ENCODE measurements at regions not wholly inside any gene's neighbourhood (a gene's known extent, or its start where the extent isn't known, plus 50 kb on each side); places are given as distances from the start of the nearest gene placed in this dataset.

DNA sequence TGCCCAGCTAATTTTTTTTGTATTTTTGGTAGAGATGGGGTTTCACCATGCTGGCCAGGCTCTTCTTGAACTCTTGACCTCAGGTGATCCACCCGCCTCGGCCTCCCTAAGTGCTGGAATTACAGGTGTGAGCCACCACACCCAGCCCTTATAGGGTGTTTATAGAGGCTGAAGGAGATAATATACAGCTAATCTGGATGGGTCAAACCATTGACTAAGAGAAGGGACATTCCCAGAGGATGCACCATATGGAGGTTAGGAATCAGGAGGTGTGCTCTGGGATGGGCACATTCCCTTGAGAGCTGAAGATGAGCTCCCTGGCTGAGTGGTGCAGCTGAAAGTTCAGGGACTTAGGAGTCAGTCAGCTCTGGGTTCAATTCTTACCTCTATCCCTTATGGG, 68.3 kb upstream of the SHISA3 start:
- TF ChIP-seq POLR2AphosphoS5 (IDR thresholded peaks at IDR 0.05) = no peak
- no peak for TF ChIP-seq EP300 (IDR thresholded peaks at IDR 0.05)
- TF ChIP-seq POLR2A (IDR thresholded peaks at IDR 0.05) = no peak
- TF ChIP-seq, protein P1, sequence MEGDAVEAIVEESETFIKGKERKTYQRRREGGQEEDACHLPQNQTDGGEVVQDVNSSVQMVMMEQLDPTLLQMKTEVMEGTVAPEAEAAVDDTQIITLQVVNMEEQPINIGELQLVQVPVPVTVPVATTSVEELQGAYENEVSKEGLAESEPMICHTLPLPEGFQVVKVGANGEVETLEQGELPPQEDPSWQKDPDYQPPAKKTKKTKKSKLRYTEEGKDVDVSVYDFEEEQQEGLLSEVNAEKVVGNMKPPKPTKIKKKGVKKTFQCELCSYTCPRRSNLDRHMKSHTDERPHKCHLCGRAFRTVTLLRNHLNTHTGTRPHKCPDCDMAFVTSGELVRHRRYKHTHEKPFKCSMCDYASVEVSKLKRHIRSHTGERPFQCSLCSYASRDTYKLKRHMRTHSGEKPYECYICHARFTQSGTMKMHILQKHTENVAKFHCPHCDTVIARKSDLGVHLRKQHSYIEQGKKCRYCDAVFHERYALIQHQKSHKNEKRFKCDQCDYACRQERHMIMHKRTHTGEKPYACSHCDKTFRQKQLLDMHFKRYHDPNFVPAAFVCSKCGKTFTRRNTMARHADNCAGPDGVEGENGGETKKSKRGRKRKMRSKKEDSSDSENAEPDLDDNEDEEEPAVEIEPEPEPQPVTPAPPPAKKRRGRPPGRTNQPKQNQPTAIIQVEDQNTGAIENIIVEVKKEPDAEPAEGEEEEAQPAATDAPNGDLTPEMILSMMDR (IDR thresholded peaks at IDR 0.05) = no peak
- no peaks in the 10 kb centered on the region for H3K27me3 ChIP-seq
- H3K36me3 ChIP-seq = no peaks in the 10 kb centered on the region
- no peaks in the 10 kb centered on the region for H3K9me3 ChIP-seq
- DNase-seq (no peak), ATAC-seq (ENCODE audit: low FRiP score in 2 of 2) (peak in 1 of 2 donors; percentile 22)
- H3K4me1 ChIP-seq = no peaks in the 10 kb centered on the region
- no peak overlapping the region for H3K27ac ChIP-seq
- H3K4me3 ChIP-seq = no peak overlapping the region
- 96% methylated on average over 2 of the region's 2 CpGs; no CpG with 5 or more reads in 1 of the 2 donors for WGBS, 2 donors

DNA sequence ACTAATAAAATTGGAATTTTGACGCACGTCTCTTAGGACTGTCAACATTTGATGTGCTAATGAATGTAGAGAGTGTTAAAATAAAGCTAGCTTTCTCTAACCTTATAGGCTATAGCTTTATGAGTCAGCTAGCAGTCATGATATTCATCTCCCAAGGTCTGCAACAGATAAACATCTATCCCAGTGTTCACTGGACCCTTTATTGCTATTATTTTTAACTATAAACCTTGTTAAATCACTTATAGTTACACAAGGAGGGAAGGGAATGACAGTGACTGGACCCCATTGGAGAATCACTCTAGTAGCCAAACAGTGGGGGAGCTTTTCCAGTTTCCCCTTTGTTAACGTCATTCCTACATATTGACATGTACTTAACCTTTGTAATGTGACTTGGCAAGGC, 67.9 kb upstream of the SHISA3 start:
- no peak overlapping the region for H3K27ac ChIP-seq
- whole genome bisulfite sequencing, 2 donors = 39 to 45% methylated on average over 3 of the region's 3 CpGs
- H3K4me3 ChIP-seq = no peak overlapping the region
- H3K9me3 ChIP-seq = no peaks in the 10 kb centered on the region
- H3K4me1 ChIP-seq = no peaks in the 10 kb centered on the region
- no peaks in the 10 kb centered on the region for H3K27me3 ChIP-seq
- H3K36me3 ChIP-seq = no peaks in the 10 kb centered on the region
- DNase-seq (no peak), ATAC-seq (ENCODE audit: low FRiP score in 2 of 2) (no peak)
- TF ChIP-seq POLR2AphosphoS5 (IDR thresholded peaks at IDR 0.05) (no peak), POLR2A (IDR thresholded peaks at IDR 0.05) (no peak), EP300 (IDR thresholded peaks at IDR 0.05) (no peak)
- TF ChIP-seq, protein P1 (IDR thresholded peaks at IDR 0.05) = no peak

DNA sequence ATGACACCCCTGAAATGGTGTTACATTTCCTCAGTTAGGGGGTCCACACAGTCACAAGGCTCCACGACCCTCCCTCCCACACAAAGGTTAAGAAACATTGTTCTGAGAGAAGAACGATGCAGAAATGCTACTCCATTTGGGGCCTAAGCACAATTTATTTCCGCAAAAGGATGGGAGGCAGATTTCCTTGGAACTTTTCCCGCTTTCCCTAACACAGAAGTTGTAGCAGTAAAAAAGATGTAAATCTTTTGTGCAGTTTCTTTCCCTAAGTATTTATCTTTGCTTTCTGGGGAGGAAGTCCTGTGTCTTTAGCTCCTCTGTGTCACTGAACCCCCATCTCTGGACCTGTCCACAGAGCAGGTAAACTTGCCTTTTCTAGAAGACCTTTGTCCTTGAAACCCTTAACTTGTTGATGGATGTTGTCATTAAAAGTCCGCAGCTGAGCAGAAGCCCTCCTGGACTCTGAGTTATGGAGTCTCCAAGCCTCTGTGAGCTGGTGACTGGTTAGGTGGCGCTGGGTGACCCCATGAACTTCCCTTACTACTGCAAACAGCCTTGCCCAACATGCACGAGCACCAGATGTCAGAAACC, 67.2 kb upstream of the SHISA3 start:
- H3K27me3 ChIP-seq = no peaks in the 10 kb centered on the region
- no peaks in the 10 kb centered on the region for H3K9me3 ChIP-seq
- H3K4me1 ChIP-seq = no peaks in the 10 kb centered on the region
- no peaks in the 10 kb centered on the region for H3K36me3 ChIP-seq
- TF ChIP-seq, protein P1 (IDR thresholded peaks at IDR 0.05) = no peak
- TF ChIP-seq POLR2AphosphoS5 (IDR thresholded peaks at IDR 0.05) (no peak), EP300 (IDR thresholded peaks at IDR 0.05) (no peak), POLR2A (IDR thresholded peaks at IDR 0.05) (no peak)
- WGBS, 2 donors = 70% methylated on average over 7 of the region's 7 CpGs
- H3K4me3 ChIP-seq = no peak overlapping the region
- no peak overlapping the region for H3K27ac ChIP-seq
- DNase-seq = no peak
- ATAC-seq (ENCODE audit: low FRiP score in 2 of 2) = no peak

DNA sequence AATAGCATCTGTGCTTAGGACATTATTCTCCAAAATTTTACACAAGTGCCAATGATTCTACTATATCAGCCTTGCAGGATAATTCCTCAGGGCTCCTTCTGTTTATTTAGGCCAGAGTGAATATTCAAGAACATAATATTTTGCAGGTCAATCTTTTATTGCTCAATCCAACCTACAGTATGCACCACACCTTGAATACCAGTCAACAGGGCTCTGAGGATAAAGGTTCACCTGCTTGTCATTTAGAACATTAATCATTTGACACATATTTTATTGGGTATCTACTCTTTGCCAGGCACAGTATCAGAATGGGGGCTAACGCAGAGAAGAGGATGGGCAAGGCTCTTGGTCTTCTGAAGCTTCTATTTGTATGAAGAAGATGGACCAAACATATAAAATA, 66.2 kb upstream of the SHISA3 start:
- no peaks in the 10 kb centered on the region for H3K27me3 ChIP-seq
- WGBS, 2 donors = 93% methylated on average over 1 of the region's 1 CpG

More for the DNA sequence above, 66.2 kb upstream of the SHISA3 start:
- Histone ChIP-seq H3K27ac (no peak overlapping the region), H3K36me3 (no peaks in the 10 kb centered on the region), H3K4me3 (no peak overlapping the region), H3K4me1 (no peaks in the 10 kb centered on the region), H3K9me3 (no peaks in the 10 kb centered on the region)
- TF ChIP-seq, protein P1 (IDR thresholded peaks at IDR 0.05) = no peak
- TF ChIP-seq EP300 (IDR thresholded peaks at IDR 0.05) (no peak), POLR2A (IDR thresholded peaks at IDR 0.05) (no peak)
- DNase-seq (no peak), ATAC-seq (ENCODE audit: low FRiP score in 2 of 2) (no peak)
